ENCODE measurements at regions not wholly inside any gene's neighbourhood (a gene's known extent, or its start where the extent isn't known, plus 50 kb on each side); places are given as distances from the start of the nearest gene placed in this dataset.

- TF ChIP-seq REST (IDR thresholded peaks at IDR 0.05; ENCODE audit: insufficient read depth in 1 of 2, low read depth in 2 of 2, low read length in 2 of 2) (no peak), POLR2AphosphoS5 (IDR thresholded peaks at IDR 0.05; ENCODE audit: low read depth, low read length) (no peak), SIN3A (IDR thresholded peaks at IDR 0.05; ENCODE audit: borderline replicate concordance, insufficient read depth, low read length) (no peak), TAF1 (IDR thresholded peaks at IDR 0.05; ENCODE audit: borderline replicate concordance, insufficient read depth, low read length) (no peak), FOXP2 (optimal IDR thresholded peaks at IDR 0.05; ENCODE audit: borderline replicate concordance, extremely low read depth, extremely low read length, insufficient read depth) (no peak)
Measured at GRCh38 chr2:41851554-41851953, 196.3 kb upstream of the PKDCC start.
